Fibroblast of skin of right biceps (primary cell): ENCODE measurements at regions not wholly inside any gene's neighbourhood (a gene's known extent, or its start where the extent isn't known, plus 50 kb on each side); places are given as distances from the start of the nearest gene placed in this dataset.

Experiments
- DNase-seq: peaks from one replicate; pipeline ENCODE4 v3.0.0-alpha.2; 2013

DNA sequence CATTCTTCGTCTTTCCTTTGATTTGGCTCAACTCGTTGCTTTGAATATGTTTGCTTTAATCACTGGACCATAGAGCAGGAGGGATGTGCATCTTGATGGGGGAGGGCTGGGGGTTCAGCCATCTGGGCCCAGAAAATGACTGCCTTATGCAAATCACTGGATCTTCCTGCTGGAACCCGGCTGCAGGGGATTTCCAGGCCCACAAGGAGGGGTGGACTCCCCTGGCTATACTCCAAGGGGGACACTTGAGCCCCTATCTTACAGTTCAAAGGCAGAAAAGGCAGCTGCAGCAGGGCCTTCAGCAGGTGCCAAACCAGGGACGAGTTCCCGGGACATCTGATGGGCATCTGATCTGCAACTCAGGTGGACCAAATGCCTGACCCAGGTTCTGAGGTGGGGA is 122.5 kb downstream of the DICER1 start:
- DNase-seq: no peak

GRCh38 chr14:95033682-95034632 is 123.4 kb downstream of the DICER1 start:
- no peak for DNase-seq

GRCh38 chr14:95033031-95033430 is 124.3 kb downstream of the DICER1 start:
- no peak for DNase-seq

DNA sequence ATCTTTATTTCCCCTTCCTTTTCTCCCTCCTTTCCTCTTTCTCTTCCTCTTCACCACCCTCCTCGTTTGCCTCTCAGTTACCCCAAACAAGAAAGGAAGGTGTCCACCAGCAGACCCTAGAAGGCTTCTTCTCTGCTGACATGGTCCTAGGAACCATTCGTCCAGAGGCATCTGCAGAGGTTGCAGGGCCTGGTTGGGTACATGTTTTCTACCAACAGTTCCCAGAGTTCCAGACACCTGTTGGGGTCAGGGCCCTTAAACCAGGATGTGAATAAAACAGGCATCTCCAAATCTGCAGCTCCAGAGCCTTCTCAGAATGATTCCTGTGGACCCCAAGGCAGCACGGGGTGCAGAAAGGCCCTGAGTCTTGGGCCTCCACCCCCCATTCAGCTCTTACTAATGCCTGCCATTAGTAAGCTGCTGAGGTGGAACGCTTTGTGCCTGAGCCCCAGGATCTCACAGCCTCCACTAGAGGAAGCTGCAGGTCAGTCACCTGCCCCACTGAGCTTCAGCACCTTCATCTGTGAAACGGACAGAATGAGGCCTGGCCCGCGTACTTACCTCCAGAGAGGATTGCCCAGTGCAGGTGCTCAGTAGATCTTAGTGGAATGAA is 130.4 kb downstream of the DICER1 start:
- no peak for DNase-seq

- DNase-seq: no peak
These were observed 131.4 kb downstream of the DICER1 start for GRCh38 chr14:95025941-95026340.

- DNase-seq: peak; percentile 21
These were observed 132.1 kb downstream of the DICER1 start for GRCh38 chr14:95025218-95025617.

- DNase-seq: no peak
These were observed 132.9 kb downstream of the DICER1 start for GRCh38 chr14:95024380-95024779.

DNA sequence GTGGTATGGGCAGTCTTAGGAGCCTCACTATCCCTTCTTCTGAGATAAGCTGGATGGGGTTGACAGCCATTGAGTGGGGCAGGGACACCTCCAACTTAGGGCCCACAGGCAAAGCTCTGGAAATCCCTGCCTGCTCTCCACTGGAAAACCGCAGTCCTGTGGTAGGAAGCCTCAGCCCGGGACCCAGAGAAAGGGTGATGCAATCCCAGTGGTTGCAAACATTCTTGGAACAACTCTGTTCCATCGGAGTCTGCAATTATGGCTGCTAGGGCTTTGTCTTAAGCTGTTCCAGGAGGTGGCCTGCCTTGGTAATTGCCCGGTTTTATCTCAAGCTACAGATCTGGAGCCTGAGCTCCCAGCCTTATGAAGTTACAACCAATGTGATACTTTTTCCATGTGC is 133.4 kb downstream of the DICER1 start:
- DNase-seq: peak; percentile 37

DNA sequence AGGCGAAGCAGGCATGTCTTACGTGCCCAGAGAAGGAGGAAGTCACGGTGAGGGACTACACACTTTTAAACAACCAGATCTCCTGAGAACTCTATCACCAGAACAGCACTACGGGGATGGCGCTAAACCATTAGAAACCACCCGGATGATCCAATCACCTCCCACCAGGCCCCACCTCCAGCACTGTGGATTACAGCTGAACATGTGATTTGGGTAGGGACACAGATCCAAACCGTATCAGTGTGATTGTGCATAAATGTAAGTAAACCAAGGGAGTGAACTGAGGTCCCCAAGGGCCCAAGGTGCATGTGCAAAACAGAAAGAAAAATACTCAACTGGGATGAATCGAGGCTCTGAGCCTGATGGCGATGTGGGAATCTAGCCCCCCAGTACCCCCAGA is 134.2 kb downstream of the DICER1 start:
- no peak for DNase-seq

GRCh38 chr14:95021588-95021987 is 135.7 kb downstream of the DICER1 start:
- DNase-seq: no peak

GRCh38 chr14:95018821-95019220 is 138.5 kb downstream of the DICER1 start:
- no peak for DNase-seq

DNA sequence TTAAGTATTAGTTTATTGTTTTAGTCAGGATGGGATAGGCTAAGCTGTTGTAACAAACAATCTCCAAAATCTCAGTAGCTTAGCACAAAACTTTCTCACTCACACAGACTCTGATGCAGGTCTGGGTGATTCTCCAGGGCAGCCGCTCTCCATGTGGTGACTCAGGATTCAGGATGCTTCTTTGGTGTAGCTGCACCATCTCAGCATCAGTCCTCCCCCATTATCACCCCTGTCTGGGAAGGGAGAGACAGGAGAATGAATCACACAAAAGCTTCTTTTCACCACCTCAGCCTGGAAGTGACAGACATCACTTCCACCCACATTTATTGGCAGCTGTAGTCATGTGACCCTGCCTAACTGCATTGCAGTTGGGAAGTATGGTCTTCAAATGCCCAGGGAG is 142.3 kb downstream of the DICER1 start:
- DNase-seq: peak; percentile 11

DNA sequence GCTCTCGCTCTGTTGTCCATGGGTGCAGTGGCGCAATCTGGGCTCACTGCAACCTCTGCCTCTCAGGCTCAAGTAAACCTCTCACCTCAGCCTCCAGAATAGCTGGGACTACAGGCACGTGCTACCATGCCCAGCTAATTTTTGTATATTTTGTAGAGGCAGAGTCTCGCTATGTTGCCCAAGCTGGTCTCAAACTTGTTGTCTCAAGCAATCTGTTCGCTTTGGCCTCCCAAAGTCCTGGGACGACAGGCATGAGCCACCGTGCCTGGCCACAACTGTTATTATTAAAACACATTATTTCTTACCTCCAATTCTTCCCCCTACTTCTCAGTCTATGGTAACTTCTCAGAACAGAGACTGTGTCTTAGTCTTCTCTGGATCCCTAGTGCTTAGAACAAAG is 143.3 kb downstream of the DICER1 start:
- no peak for DNase-seq

DNA sequence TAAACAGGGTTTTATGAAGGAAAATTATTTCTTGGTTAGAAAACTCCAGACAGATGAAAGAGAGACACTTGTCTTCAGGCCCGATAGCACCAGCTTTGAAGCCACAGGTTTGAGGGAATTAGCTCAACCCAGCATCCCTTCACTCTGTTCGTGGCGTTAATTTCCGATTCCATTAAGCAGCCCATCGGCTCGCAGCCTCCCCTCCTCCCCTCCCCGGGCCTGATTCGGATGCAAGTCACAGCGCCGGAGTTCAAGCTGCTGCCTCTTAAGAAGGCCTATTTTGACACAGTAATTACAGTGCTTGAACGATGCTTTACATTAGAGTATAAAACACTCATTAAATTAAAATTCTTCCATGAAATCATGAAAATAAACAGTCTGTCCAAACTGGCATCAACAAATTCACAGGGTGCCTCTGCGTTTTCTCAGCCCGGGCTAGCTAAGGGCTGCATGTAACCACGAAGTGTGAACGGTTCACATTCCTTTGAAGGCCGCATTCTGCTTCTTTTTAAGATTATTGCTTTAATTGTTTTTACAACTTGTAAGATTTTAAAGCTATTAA is 145.8 kb downstream of the DICER1 start:
- DNase-seq: no peak

DNA sequence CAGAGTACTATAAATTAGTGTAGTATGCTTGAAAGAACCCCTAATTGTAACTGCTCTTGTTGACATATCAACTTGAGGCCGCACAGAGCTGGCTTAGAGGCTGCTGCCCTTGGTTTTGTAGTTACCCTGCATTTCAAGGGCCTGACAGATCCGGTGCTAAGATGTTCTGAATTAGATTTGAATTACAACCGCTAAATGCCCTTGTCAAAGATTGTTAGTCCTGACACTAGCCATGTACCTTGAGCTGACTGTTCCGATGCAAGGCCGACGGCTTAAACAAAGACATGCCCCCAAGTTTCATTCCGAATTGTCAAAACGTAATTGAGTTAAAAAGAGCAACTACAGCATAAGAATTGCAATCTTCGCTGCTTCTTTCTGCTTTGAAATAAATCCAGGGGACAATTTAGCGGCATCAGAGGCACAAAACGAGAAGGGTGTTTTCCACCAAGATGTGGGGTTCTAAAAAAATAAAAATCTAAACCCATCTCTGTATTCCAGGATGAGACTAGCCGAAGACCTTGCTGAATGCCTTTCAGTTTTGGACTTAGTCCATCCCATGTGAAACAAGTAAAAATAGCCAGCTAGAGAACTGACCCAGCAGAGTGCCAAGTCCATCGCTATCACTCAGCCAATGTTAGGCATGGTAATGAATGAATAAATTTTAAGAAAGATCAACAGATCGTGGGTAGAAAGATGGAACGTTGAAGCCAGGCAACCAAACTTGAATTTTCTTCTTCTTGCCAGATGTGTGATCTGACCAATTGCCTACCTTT is 148.7 kb downstream of the DICER1 start:
- DNase-seq: no peak

DNA sequence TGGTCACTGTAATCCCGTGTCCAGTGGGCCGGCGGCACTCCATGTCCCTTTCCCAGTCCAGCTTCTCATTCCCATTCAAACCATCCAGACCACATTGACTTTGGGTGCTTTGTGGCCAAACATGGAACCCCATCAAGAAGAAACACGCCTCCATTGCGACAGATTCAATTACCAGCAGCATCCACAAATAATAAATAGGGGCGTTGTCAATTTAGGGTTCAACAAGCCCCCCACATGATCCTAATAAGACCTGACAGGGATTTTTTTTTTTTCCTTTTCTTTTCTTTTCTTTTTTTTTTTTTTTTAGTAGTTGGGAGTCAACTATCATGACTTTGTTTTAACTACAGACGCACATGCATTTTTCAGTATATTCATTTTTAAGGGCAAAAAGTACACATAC is 149.4 kb downstream of the DICER1 start:
- no peak for DNase-seq

DNA sequence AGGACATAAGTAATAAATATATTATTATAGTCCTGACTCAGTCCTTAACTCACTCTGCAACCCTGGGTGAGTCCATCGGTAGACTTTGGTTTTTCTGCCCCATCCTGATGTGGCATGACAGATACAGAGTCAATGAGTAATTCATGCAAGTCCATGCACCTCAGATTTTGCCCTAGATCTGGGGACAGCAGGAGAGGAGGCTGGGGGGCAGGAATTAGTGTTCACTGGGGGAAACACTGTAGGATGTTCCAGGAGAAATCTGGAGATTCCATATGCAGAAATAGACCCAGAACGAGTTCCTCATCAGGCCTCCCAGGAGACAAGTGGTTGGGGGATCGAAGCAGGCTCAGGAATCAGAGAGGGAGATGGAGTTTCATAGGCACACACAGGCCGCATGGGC is 150.8 kb downstream of the DICER1 start:
- DNase-seq: no peak

DNA sequence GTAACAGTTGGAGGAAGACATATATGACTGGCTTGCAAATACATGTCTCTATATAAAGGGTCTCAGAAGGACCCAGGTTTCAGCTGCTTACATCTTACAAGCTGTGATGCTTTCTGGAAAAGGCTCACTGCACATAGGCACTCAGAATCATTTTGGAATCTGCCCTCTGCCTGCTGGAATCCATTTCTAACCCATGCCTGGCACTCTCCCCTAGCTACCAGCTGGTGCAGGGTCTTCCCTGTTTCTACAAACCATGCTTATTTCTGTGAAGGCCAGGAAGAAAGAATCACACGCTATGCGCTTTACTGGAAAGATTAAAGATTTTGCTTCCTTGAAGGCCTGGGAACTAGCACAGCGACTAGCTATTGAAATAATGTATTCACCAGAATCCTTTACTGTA is 151.3 kb downstream of the DICER1 start:
- no peak for DNase-seq

DNA sequence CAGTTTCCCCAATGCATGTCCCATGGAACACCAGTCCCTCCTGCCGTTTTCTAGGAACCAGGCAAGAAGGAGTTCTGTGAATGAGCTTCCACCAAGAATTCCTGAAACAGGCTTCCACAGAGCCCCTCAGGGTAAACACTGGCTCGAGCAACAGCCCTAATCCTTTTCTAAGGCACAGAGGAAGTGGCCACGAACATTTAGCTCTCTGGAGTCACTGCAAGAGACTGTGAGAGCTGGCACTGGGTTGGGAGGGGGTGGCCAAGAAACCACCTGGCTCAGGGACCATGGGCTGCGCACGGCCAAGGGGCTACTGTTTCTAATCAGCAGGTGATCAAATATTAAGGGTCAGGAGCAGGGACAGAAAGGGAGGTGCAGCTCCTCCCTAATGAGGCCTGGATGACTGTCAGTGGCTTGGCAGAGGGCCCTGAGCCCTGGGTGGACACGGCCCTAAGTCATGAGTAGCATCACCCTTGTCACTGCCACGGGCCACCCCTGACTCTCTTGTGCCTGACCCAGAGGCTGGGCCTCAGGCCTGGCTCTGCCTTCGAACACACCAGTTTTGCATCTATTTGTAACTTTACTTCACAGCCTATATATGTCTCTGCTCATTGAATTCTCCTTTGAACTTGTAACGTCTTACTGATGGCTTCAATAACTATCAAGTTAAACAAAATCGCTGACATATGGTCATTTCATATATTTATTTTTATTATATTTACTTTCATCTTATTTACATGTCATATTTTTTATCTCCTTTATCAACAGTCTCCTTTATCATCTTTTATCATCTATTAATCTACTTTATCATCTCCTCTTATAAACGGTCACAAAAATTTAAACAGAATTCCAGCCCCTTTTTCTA is 154.0 kb downstream of the DICER1 start:
- DNase-seq: no peak

DNA sequence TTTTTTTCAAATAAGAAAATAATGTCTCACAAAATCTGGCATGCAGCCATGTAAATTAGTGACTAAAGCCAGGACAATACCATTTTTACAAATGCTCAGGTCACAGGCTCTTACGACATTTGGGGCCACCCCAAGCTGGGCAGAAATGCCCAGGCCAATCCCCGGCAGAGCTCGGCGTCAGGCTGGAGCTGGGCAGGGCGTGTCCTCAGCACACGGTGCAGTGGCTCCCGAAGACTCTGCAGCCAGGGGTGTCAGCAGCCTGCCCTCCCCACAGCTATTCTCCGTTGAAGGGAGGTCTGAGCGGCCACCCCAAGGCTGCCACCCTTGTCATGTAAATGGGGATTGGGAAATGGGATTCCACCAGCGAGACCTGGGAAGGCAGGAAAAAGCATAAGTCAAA is 158.6 kb downstream of the DICER1 start:
- no peak for DNase-seq

DNA sequence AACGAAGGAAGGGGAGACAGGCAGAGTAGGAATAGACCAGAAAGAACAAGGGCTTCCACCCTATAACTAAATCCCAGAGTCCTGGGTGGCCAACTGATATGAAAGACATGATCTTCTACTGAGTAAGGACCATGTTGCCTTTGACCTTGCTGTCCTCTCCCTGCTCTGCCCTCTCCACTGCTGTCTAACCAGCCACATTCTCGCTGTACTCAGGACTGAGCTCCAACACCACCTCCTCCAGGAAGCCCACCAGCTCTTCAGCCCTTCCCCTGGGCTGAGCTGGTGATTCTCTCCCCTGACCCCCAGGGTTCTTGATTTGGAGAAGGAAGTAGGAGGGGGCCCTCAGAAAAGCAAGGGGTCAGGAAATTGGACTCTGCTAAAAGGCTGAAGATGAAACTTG is 159.2 kb downstream of the DICER1 start:
- no peak for DNase-seq

DNA sequence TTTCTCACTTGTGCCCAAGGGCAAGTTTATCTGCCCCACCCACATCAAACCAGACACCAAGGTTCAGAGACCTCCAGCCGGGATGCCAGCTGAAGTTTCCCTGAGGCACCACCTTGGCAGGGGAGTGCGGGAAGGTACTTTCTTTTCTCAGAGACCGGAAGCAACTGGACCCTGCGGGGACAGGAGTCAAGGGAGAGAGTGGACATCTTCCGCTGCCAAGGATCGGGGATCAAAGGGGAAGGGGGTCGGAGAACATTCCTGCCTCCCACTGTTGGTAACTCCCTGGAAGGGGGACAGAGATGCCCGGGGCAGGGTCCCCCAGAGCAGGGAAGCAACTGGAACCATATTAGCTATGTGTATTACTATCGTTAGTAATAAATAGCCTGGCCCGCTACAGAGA is 161.8 kb downstream of the DICER1 start:
- no peak for DNase-seq
